Uterus (tissue), 3 donors: ENCODE measurements at regions not wholly inside any gene's neighbourhood (a gene's known extent, or its start where the extent isn't known, plus 50 kb on each side); places are given as distances from the start of the nearest gene placed in this dataset.
"Not testable (repeated sequence)": the region's sequence is repeated elsewhere in the genome, so short reads cannot be mapped to it uniquely, and the experiment has no call there.

ENCODE experiments used
- DNase-seq, 2 donors: peaks; one replicate each; pipeline ENCODE4 v3.0.0-alpha.2; 2019 to 2020
- H3K27ac ChIP-seq, 2 donors: fragments of 200-600 bp; sonication (generic); 1 replicate in 1 of 2; 2 replicates in 1 of 2; pipeline ENCODE4 v1.5.1; 2016 to 2018
- H3K27me3 ChIP-seq, 2 donors: fragments of 200-600 bp; sonication (generic); one replicate each; pipeline ENCODE4 v1.5.1; 2018 to 2019; ENCODE audit warnings: control low read depth in 1 of 2
- H3K36me3 ChIP-seq, 2 donors: fragments of 200-600 bp; sonication (generic); one replicate each; pipeline ENCODE4 v1.5.1; 2019; ENCODE audit warnings: control low read depth in 1 of 2
- H3K4me1 ChIP-seq, 2 donors: fragments of 200-600 bp; sonication (generic); one replicate each; pipeline ENCODE4 v1.5.1; 2018 to 2019; ENCODE audit warnings: control low read depth in 1 of 2
- H3K4me3 ChIP-seq, 2 donors: fragments of 200-600 bp; sonication (generic); 1 replicate in 1 of 2; 2 replicates in 1 of 2; pipeline ENCODE4 v1.5.1; 2018 to 2019; ENCODE audit warnings: mild to moderate bottlenecking in 1 of 2
- H3K9me3 ChIP-seq, 2 donors: fragments of 200-600 bp; sonication (generic); one replicate each; pipeline ENCODE4 v1.5.1; 2019; ENCODE audit warnings: control low read depth in 1 of 2
- POLR2A ChIP-seq, 2 donors: fragments of 450-650 bp; IDR thresholded peaks; one replicate each; pipeline ENCODE4 v1.6.1; 2016; ENCODE audit warnings: antibody characterized with exemption in 2 of 2, mild to moderate bottlenecking in 1 of 2, moderate library complexity in 1 of 2
- intact Hi-C: fragments of 100-400 bp; cut with DNase I; formaldehyde crosslinking; loops from one replicate; pipeline ENCODE4 v1.15.1; 2023; ENCODE audit warnings: low total_unique reads
- TF ChIP-seq, protein P1 (sequence below), 4 experiments: fragments of 200-600 bp in 2 of 4; fragments of 450-650 bp in 2 of 4; sonication (generic) in 2 of 4; IDR thresholded peaks; one replicate each; pipeline ENCODE4 v1.5.1; 2016 to 2019; ENCODE audit warnings: antibody characterized with exemption in 4 of 4, mild to moderate bottlenecking in 2 of 4, moderate library complexity in 1 of 4
- donor health status: DM: yes; HTN: yes; CAD: no.

DNA sequence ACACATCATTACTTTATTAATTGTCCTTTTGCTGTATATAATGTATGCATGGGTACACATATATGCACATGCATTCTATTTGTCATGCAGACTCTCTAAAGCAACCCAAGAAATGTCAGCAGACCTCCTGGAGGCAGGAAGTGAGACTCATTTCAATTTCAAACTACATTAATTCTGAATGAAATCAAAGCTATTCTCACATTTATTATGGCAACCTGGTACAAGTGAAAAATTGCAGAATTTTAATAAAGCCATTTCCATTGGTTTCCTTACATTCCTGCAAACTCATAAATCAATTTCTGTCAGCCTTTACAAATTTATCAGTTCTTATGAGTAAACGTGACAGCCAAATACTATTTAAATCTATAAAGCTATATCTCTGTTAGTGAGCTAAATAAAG, 430.4 kb upstream of the NUDT12 start:
- Histone ChIP-seq H3K36me3 (no peaks in the 10 kb centered on the region), H3K4me1 (no peaks in the 10 kb centered on the region), H3K27me3 (no peaks in the 10 kb centered on the region), H3K4me3 (no peak overlapping the region), H3K27ac (no peak overlapping the region), H3K9me3 (no peaks in the 10 kb centered on the region)
- no peak for DNase-seq
- TF ChIP-seq, protein P1, sequence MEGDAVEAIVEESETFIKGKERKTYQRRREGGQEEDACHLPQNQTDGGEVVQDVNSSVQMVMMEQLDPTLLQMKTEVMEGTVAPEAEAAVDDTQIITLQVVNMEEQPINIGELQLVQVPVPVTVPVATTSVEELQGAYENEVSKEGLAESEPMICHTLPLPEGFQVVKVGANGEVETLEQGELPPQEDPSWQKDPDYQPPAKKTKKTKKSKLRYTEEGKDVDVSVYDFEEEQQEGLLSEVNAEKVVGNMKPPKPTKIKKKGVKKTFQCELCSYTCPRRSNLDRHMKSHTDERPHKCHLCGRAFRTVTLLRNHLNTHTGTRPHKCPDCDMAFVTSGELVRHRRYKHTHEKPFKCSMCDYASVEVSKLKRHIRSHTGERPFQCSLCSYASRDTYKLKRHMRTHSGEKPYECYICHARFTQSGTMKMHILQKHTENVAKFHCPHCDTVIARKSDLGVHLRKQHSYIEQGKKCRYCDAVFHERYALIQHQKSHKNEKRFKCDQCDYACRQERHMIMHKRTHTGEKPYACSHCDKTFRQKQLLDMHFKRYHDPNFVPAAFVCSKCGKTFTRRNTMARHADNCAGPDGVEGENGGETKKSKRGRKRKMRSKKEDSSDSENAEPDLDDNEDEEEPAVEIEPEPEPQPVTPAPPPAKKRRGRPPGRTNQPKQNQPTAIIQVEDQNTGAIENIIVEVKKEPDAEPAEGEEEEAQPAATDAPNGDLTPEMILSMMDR (IDR thresholded peaks at IDR 0.05), result no peak
- TF ChIP-seq POLR2A (IDR thresholded peaks at IDR 0.05), result no peak
- intact Hi-C loops, result no loop called here

DNA sequence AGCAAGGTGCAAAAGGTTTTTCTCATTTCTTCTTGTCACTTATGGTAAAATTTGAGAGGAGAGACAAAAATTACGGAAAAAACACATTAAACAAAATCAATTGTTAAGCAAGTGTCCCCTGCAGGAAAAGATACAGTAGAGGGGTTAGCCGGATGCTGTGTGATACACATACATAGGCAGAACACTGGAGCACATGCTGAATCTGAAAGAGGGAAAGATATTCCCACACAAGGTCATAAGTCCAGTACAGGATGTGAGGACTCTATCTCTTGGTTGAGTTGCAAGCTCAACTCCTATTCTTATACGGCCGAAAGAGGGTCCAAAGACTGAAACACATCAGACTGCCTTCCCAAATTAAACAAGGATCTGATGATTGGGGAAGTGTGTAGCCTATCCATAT, 427.5 kb upstream of the NUDT12 start:
- intact Hi-C loops, result no loop called here
- no peaks in the 10 kb centered on the region for H3K4me1 ChIP-seq
- H3K4me3 ChIP-seq, result no peak overlapping the region
- no peaks in the 10 kb centered on the region for H3K36me3 ChIP-seq
- DNase-seq, result no peak
- H3K9me3 ChIP-seq, result no peaks in the 10 kb centered on the region
- no peaks in the 10 kb centered on the region for H3K27me3 ChIP-seq
- TF ChIP-seq, protein P1 (IDR thresholded peaks at IDR 0.05), result no peak
- no peak for TF ChIP-seq POLR2A (IDR thresholded peaks at IDR 0.05)
- no peak overlapping the region for H3K27ac ChIP-seq

DNA sequence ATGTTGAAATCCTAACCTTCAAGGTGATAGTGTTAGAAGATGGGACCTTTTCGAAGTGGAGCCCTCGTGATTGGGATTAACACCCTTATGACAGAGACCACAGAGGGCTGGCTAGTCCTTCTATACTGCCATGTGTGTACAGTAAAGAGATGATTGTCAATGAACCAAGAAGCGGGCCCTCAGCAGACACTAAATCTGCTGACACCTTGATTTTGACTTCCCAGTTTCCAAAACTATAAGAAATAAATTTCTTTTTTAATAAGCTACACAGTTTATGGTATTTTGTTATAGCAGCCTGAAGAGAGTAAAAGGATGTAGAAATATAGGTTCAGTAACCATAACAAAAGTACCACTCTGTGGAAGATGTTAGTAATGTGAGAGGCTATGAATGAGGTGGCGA, 419.0 kb upstream of the NUDT12 start:
- H3K9me3 ChIP-seq, result no peaks in the 10 kb centered on the region
- H3K4me1 ChIP-seq, result no peaks in the 10 kb centered on the region
- no peak overlapping the region for H3K27ac ChIP-seq
- no peak for DNase-seq
- intact Hi-C loops, result no loop called here
- H3K4me3 ChIP-seq, result no peak overlapping the region
- TF ChIP-seq POLR2A (IDR thresholded peaks at IDR 0.05), result no peak
- TF ChIP-seq, protein P1 (IDR thresholded peaks at IDR 0.05), result no peak
- no peaks in the 10 kb centered on the region for H3K36me3 ChIP-seq
- H3K27me3 ChIP-seq, result no peaks in the 10 kb centered on the region

DNA sequence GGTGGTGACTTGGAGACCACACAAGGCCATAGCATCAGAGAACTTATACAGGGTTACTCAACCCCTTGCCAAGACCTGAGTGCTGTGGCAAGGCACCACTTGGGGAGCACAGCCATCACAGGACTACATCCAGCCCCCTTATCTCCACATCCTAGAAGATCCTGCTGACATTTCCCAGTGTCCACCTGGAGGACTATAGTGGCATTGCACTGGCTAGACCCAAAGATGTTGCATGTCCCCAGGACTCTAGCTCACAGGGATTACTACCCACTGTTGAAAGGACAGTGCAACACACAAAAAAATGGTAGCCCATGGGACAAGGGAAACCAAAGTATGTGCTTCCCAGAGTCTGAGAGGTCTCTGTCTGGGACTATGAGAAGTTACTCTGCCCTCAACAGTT, 411.1 kb upstream of the NUDT12 start:
- H3K9me3 ChIP-seq, result no peaks in the 10 kb centered on the region
- intact Hi-C loops, result no loop called here
- no peaks in the 10 kb centered on the region for H3K4me1 ChIP-seq
- H3K27me3 ChIP-seq, result no peaks in the 10 kb centered on the region
- DNase-seq, result no peak
- no peak overlapping the region for H3K27ac ChIP-seq
- H3K4me3 ChIP-seq, result no peak overlapping the region
- TF ChIP-seq, protein P1 (IDR thresholded peaks at IDR 0.05), result no peak
- H3K36me3 ChIP-seq, result no peaks in the 10 kb centered on the region

DNA sequence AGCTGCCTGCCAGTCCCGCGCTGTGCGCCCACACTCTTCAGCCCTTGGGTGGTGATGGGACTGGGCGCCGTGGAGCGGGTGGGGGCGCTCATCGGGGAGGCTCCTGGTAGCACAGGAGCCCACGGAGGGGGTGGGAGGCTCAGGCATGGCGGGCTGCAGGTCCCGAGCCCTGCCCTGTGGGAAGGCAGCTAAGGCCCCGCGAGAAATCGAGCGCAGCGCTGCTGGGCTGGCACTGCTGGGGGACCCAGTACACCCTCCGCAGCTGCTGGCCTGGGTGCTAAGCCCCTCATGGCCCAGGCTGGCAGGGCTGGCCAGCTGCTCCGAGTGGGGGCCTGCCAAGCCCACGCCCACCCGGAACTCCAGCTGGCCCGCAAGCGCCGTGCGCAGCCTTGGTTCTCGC, 403.7 kb upstream of the NUDT12 start:
- not testable (repeated sequence) for H3K27me3 ChIP-seq

DNA sequence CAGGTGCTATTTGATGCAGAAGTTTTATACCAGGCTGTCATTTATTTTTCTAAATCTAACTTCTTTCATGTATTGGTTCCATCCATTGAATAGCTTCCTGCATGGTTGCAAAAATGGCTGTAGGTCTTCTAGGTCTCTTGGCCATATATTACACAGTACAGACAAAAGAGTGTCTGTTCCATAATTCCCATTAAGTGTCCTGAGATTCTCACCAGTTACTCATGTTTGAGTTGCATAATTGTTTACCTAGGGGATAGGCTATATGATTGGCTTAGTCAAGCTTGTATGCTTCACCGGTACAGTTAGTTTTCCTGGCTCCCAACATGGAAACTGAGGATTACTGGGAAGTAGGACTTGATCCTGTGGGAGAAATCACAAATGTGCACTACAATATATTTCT, 399.4 kb upstream of the NUDT12 start:
- Histone ChIP-seq H3K4me1 (no peaks in the 10 kb centered on the region), H3K27me3 (no peaks in the 10 kb centered on the region), H3K9me3 (no peaks in the 10 kb centered on the region), H3K36me3 (no peaks in the 10 kb centered on the region), H3K4me3 (no peak overlapping the region), H3K27ac (no peak overlapping the region)
- DNase-seq, result no peak
- intact Hi-C loops, result no loop called here
- TF ChIP-seq POLR2A (IDR thresholded peaks at IDR 0.05), result no peak
- TF ChIP-seq, protein P1 (IDR thresholded peaks at IDR 0.05), result no peak

More for the DNA sequence above, 403.7 kb upstream of the NUDT12 start:
- H3K9me3 ChIP-seq, intact Hi-C loops, H3K4me1 ChIP-seq, DNase-seq, H3K4me3 ChIP-seq, H3K36me3 ChIP-seq, H3K27ac ChIP-seq: not testable (repeated sequence)
